ENCODE measurements at regions not wholly inside any gene's neighbourhood (a gene's known extent, or its start where the extent isn't known, plus 50 kb on each side); places are given as distances from the start of the nearest gene placed in this dataset.

GRCh38 chr5:92041206-92041605 is 658.1 kb upstream of the ARRDC3 start:
- TF ChIP-seq GATA3 (IDR thresholded peaks at IDR 0.05; ENCODE audit: low read depth, low read length): no peak
- no peak for TF ChIP-seq GATA2 (IDR thresholded peaks at IDR 0.05; ENCODE audit: low read depth, low read length)

GRCh38 chr5:92023555-92023954 is 640.4 kb upstream of the ARRDC3 start:
- TF ChIP-seq GATA3 (IDR thresholded peaks at IDR 0.05; ENCODE audit: low read depth, low read length): no peak
- TF ChIP-seq GATA2 (IDR thresholded peaks at IDR 0.05; ENCODE audit: low read depth, low read length): no peak

GRCh38 chr5:92023141-92023471 is 640.0 kb upstream of the ARRDC3 start:
- TF ChIP-seq GATA2 (IDR thresholded peaks at IDR 0.05; ENCODE audit: low read depth, low read length) (no peak), GATA3 (IDR thresholded peaks at IDR 0.05; ENCODE audit: low read depth, low read length) (no peak)

- TF ChIP-seq GATA2 (IDR thresholded peaks at IDR 0.05; ENCODE audit: low read depth, low read length) (no peak), GATA3 (IDR thresholded peaks at IDR 0.05; ENCODE audit: low read depth, low read length) (no peak)
Observed at GRCh38 chr5:92022415-92023140, 639.5 kb upstream of the ARRDC3 start.

- TF ChIP-seq GATA3 (IDR thresholded peaks at IDR 0.05; ENCODE audit: low read depth, low read length) (no peak), GATA2 (IDR thresholded peaks at IDR 0.05; ENCODE audit: low read depth, low read length) (no peak)
Observed at GRCh38 chr5:92019376-92019990, 636.4 kb upstream of the ARRDC3 start.

GRCh38 chr5:92017776-92018175 is 634.7 kb upstream of the ARRDC3 start:
- TF ChIP-seq GATA3 (IDR thresholded peaks at IDR 0.05; ENCODE audit: low read depth, low read length) (no peak), GATA2 (IDR thresholded peaks at IDR 0.05; ENCODE audit: low read depth, low read length) (no peak)

GRCh38 chr5:92003806-92004205 is 620.7 kb upstream of the ARRDC3 start:
- TF ChIP-seq GATA2 (IDR thresholded peaks at IDR 0.05; ENCODE audit: low read depth, low read length): no peak
- no peak for TF ChIP-seq GATA3 (IDR thresholded peaks at IDR 0.05; ENCODE audit: low read depth, low read length)

GRCh38 chr5:92002721-92003274 is 619.7 kb upstream of the ARRDC3 start:
- no peak for TF ChIP-seq GATA2 (IDR thresholded peaks at IDR 0.05; ENCODE audit: low read depth, low read length)
- TF ChIP-seq GATA3 (IDR thresholded peaks at IDR 0.05; ENCODE audit: low read depth, low read length): no peak

GRCh38 chr5:91998774-91999173 is 615.7 kb upstream of the ARRDC3 start:
- no peak for TF ChIP-seq GATA2 (IDR thresholded peaks at IDR 0.05; ENCODE audit: low read depth, low read length)
- no peak for TF ChIP-seq GATA3 (IDR thresholded peaks at IDR 0.05; ENCODE audit: low read depth, low read length)

GRCh38 chr5:91983869-91984268 is 600.8 kb upstream of the ARRDC3 start:
- no peak for TF ChIP-seq GATA3 (IDR thresholded peaks at IDR 0.05; ENCODE audit: low read depth, low read length)
- TF ChIP-seq GATA2 (IDR thresholded peaks at IDR 0.05; ENCODE audit: low read depth, low read length): no peak

- no peak for TF ChIP-seq GATA2 (IDR thresholded peaks at IDR 0.05; ENCODE audit: low read depth, low read length)
- TF ChIP-seq GATA3 (IDR thresholded peaks at IDR 0.05; ENCODE audit: low read depth, low read length): no peak
Observed at GRCh38 chr5:91978221-91978882, 595.2 kb upstream of the ARRDC3 start.

- TF ChIP-seq GATA2 (IDR thresholded peaks at IDR 0.05; ENCODE audit: low read depth, low read length) (no peak), GATA3 (IDR thresholded peaks at IDR 0.05; ENCODE audit: low read depth, low read length) (no peak)
Observed at GRCh38 chr5:91977579-91977978, 594.5 kb upstream of the ARRDC3 start.

- TF ChIP-seq GATA2 (IDR thresholded peaks at IDR 0.05; ENCODE audit: low read depth, low read length): no peak
- TF ChIP-seq GATA3 (IDR thresholded peaks at IDR 0.05; ENCODE audit: low read depth, low read length): no peak
Observed at GRCh38 chr5:91976451-91976850, 593.3 kb upstream of the ARRDC3 start.

- TF ChIP-seq GATA2 (IDR thresholded peaks at IDR 0.05; ENCODE audit: low read depth, low read length): no peak
- TF ChIP-seq GATA3 (IDR thresholded peaks at IDR 0.05; ENCODE audit: low read depth, low read length): no peak
Observed at GRCh38 chr5:91963166-91963565, 580.0 kb upstream of the ARRDC3 start.

GRCh38 chr5:91957666-91958065 is 574.5 kb upstream of the ARRDC3 start:
- TF ChIP-seq GATA2 (IDR thresholded peaks at IDR 0.05; ENCODE audit: low read depth, low read length) (no peak), GATA3 (IDR thresholded peaks at IDR 0.05; ENCODE audit: low read depth, low read length) (no peak)
